ENCODE measurements at regions not wholly inside any gene's neighbourhood (a gene's known extent, or its start where the extent isn't known, plus 50 kb on each side); places are given as distances from the start of the nearest gene placed in this dataset.

DNA sequence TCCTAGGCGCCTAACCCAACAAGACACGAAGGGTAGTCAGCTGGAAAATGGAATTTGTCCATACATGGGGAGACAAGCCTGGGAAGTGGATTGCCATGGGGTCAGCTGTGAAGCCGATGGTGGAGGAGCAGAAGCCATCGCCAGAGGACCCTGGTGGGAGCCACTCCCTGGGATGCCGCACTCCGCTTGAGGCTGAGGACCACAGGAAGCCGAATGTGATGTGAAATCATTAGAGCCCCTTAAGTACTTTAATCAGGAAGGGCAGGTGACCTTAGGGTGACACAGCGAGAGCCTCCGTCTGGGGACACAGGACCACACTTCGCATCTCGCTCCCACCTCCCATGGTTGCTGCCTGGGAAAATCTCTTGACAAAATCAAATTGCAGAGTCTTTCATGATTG lies 614.6 kb upstream of the MGMT start (continued):
- TF ChIP-seq, protein P1, sequence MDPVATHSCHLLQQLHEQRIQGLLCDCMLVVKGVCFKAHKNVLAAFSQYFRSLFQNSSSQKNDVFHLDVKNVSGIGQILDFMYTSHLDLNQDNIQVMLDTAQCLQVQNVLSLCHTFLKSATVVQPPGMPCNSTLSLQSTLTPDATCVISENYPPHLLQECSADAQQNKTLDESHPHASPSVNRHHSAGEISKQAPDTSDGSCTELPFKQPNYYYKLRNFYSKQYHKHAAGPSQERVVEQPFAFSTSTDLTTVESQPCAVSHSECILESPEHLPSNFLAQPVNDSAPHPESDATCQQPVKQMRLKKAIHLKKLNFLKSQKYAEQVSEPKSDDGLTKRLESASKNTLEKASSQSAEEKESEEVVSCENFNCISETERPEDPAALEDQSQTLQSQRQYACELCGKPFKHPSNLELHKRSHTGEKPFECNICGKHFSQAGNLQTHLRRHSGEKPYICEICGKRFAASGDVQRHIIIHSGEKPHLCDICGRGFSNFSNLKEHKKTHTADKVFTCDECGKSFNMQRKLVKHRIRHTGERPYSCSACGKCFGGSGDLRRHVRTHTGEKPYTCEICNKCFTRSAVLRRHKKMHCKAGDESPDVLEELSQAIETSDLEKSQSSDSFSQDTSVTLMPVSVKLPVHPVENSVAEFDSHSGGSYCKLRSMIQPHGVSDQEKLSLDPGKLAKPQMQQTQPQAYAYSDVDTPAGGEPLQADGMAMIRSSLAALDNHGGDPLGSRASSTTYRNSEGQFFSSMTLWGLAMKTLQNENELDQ (CRISPR knock-in tag; IDR thresholded peaks at IDR 0.05; ENCODE audit: borderline replicate concordance) = no peak
- TF ChIP-seq ZNF282 (IDR thresholded peaks at IDR 0.05; ENCODE audit: partially characterized antibody) = no peak

GRCh38 chr10:128852902-128853301 lies 614.1 kb upstream of the MGMT start:
- intact Hi-C loops (cut with micrococcal nuclease; ENCODE audit: unreplicated experiment) = no loop called here
- no peak overlapping the region for H3K27ac ChIP-seq (ENCODE audit: extremely low read length, insufficient read depth, low read length)
- DNase-seq (ENCODE audit: low spot score) (no peak), ATAC-seq (no peak), FAIRE-seq (no peak)
- in situ Hi-C loops (cut with HindIII; ENCODE audit: extremely low pct_ligation_motif_present, low pct_unique_long_range_greater_than_20kb) = loop anchor here (25.0 kb wide), 1 partner anchor 591 kb away; no protein-coding TSS in a partner anchor
- peaks cover 21% of the 10 kb centered on the region for H3K4me1 ChIP-seq (ENCODE audit: insufficient read depth, low read length)
- no TSS peak for BruUV-seq (replicated peaks)
- no peaks in the 10 kb centered on the region for H4K20me1 ChIP-seq (ENCODE audit: insufficient read depth, low read length)
- no peak for TF ChIP-seq XBP1 (CRISPR knock-in tag; IDR thresholded peaks at IDR 0.05)
- TF ChIP-seq ARNTL (CRISPR knock-in tag; IDR thresholded peaks at IDR 0.05) = no peak
- TF ChIP-seq NCOR1 (IDR thresholded peaks at IDR 0.05; ENCODE audit: borderline replicate concordance, low read length) = no peak
- no peak for TF ChIP-seq KLF12 (CRISPR knock-in tag; IDR thresholded peaks at IDR 0.05; ENCODE audit: borderline replicate concordance)
- no peak for TF ChIP-seq ZNF33A (CRISPR knock-in tag; IDR thresholded peaks at IDR 0.05; ENCODE audit: borderline replicate concordance)
- TF ChIP-seq, protein P2, sequence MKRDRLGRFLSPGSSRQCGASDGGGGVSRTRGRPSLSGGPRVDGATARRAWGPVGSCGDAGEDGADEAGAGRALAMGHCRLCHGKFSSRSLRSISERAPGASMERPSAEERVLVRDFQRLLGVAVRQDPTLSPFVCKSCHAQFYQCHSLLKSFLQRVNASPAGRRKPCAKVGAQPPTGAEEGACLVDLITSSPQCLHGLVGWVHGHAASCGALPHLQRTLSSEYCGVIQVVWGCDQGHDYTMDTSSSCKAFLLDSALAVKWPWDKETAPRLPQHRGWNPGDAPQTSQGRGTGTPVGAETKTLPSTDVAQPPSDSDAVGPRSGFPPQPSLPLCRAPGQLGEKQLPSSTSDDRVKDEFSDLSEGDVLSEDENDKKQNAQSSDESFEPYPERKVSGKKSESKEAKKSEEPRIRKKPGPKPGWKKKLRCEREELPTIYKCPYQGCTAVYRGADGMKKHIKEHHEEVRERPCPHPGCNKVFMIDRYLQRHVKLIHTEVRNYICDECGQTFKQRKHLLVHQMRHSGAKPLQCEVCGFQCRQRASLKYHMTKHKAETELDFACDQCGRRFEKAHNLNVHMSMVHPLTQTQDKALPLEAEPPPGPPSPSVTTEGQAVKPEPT (CRISPR knock-in tag; IDR thresholded peaks at IDR 0.05; ENCODE audit: low read depth) = no peak
- TF ChIP-seq, protein P3, sequence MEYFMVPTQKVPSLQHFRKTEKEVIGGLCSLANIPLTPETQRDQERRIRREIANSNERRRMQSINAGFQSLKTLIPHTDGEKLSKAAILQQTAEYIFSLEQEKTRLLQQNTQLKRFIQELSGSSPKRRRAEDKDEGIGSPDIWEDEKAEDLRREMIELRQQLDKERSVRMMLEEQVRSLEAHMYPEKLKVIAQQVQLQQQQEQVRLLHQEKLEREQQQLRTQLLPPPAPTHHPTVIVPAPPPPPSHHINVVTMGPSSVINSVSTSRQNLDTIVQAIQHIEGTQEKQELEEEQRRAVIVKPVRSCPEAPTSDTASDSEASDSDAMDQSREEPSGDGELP (IDR thresholded peaks at IDR 0.05; ENCODE audit: borderline replicate concordance, low read depth) = no peak
- no peak for TF ChIP-seq ZNF263 (CRISPR knock-in tag; IDR thresholded peaks at IDR 0.05)
- TF ChIP-seq MIER2 (CRISPR knock-in tag; IDR thresholded peaks at IDR 0.05) = no peak
- TF ChIP-seq, protein P4, sequence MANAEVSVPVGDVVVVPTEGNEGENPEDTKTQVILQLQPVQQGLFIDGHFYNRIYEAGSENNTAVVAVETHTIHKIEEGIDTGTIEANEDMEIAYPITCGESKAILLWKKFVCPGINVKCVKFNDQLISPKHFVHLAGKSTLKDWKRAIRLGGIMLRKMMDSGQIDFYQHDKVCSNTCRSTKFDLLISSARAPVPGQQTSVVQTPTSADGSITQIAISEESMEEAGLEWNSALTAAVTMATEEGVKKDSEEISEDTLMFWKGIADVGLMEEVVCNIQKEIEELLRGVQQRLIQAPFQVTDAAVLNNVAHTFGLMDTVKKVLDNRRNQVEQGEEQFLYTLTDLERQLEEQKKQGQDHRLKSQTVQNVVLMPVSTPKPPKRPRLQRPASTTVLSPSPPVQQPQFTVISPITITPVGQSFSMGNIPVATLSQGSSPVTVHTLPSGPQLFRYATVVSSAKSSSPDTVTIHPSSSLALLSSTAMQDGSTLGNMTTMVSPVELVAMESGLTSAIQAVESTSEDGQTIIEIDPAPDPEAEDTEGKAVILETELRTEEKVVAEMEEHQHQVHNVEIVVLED (CRISPR knock-in tag; IDR thresholded peaks at IDR 0.05; ENCODE audit: borderline replicate concordance) = no peak
- TF ChIP-seq ZNF839 (CRISPR knock-in tag; IDR thresholded peaks at IDR 0.05; ENCODE audit: borderline replicate concordance) = no peak
- no peak for TF ChIP-seq KLF6 (CRISPR knock-in tag; IDR thresholded peaks at IDR 0.05)
- no peak for TF ChIP-seq ZNF674 (CRISPR knock-in tag; IDR thresholded peaks at IDR 0.05; ENCODE audit: low read depth)
- TF ChIP-seq ZNF329 (CRISPR knock-in tag; IDR thresholded peaks at IDR 0.05; ENCODE audit: low read depth) = no peak
- no peaks in the 10 kb centered on the region for H3K79me2 ChIP-seq (ENCODE audit: insufficient read depth, low read length)
- POLR2A ChIA-PET = no interaction called here
- 38% methylated on average over 5 of the region's 6 CpGs for WGBS (ENCODE audit: low lambda C conversion rate)
- H3K9ac ChIP-seq (ENCODE audit: insufficient read depth, low read depth, low read length) = no peak overlapping the region
- CTCF ChIA-PET (ENCODE audit: low intra/inter-chr PET ratio, low total read pairs) = no interaction called here
- no peaks in the 10 kb centered on the region for H3K9me3 ChIP-seq (ENCODE audit: low read length)
- H2AFZ ChIP-seq (ENCODE audit: low read length) = no peak overlapping the region
- no peaks in the 10 kb centered on the region for H3K36me3 ChIP-seq (replicated peaks in 1 of 2; ENCODE audit: control insufficient read depth in 1 of 2, insufficient read depth in 2 of 2, low read length in 2 of 2)
- H3K4me3 ChIP-seq (replicated peaks in 1 of 3; ENCODE audit: insufficient read depth in 1 of 3, low read depth in 2 of 3, low read length in 3 of 3) = no peak overlapping the region
- no peak overlapping the region for H3K4me2 ChIP-seq (ENCODE audit: low read depth, low read length)
- H3K27me3 ChIP-seq (ENCODE audit: control insufficient read depth in 1 of 2, insufficient read depth in 2 of 2, low read length in 2 of 2) = peaks cover 0 to 35% of the 10 kb centered on the region in 2 experiments; a peak in 3 of 5 replicates

Measured in HepG2 (cell line).